ENCODE measurements at regions not wholly inside any gene's neighbourhood (a gene's known extent, or its start where the extent isn't known, plus 50 kb on each side); places are given as distances from the start of the nearest gene placed in this dataset.

DNA sequence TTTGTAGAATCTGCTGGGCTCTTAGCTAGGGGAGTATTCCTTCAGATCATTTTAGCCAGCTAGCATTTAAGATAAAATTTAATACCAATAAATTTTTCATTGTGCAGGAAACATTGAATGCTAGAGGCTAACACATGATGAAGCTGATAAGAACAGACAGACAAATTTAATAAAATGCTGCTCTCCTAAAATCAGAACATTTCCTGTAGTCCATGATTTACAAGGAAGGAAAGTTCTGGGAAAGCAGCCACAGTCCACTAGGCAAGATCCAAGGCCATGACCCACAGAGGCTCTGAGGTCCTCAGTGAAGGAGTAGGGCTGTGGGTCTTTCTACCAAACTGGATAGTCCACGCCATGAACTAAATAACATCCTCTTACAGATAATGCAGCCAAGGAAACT lies 253.0 kb downstream of the ICE1 start:
- TF ChIP-seq CREB1 (IDR thresholded peaks at IDR 0.05; ENCODE audit: low read depth) (no peak), TAF1 (IDR thresholded peaks at IDR 0.05; ENCODE audit: low read depth) (no peak), CEBPB (IDR thresholded peaks at IDR 0.05) (no peak), TEAD4 (IDR thresholded peaks at IDR 0.05) (no peak), RAD21 (IDR thresholded peaks at IDR 0.05; ENCODE audit: low read depth) (no peak), EP300 (IDR thresholded peaks at IDR 0.05; ENCODE audit: borderline replicate concordance) (no peak), ZBTB7A (IDR thresholded peaks at IDR 0.05; ENCODE audit: low read depth) (no peak), EGR1 (IDR thresholded peaks at IDR 0.05) (no peak), TCF12 (IDR thresholded peaks at IDR 0.05; ENCODE audit: low read depth) (no peak), NFIC (IDR thresholded peaks at IDR 0.05) (no peak), FOXM1 (IDR thresholded peaks at IDR 0.05; ENCODE audit: borderline replicate concordance, low read depth) (no peak)
- TF ChIP-seq, protein P1, sequence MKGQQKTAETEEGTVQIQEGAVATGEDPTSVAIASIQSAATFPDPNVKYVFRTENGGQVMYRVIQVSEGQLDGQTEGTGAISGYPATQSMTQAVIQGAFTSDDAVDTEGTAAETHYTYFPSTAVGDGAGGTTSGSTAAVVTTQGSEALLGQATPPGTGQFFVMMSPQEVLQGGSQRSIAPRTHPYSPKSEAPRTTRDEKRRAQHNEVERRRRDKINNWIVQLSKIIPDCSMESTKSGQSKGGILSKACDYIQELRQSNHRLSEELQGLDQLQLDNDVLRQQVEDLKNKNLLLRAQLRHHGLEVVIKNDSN (IDR thresholded peaks at IDR 0.05): no peak
- TF ChIP-seq, protein P2, sequence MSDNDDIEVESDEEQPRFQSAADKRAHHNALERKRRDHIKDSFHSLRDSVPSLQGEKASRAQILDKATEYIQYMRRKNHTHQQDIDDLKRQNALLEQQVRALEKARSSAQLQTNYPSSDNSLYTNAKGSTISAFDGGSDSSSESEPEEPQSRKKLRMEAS (IDR thresholded peaks at IDR 0.05): no peak
- TF ChIP-seq, protein P3, sequence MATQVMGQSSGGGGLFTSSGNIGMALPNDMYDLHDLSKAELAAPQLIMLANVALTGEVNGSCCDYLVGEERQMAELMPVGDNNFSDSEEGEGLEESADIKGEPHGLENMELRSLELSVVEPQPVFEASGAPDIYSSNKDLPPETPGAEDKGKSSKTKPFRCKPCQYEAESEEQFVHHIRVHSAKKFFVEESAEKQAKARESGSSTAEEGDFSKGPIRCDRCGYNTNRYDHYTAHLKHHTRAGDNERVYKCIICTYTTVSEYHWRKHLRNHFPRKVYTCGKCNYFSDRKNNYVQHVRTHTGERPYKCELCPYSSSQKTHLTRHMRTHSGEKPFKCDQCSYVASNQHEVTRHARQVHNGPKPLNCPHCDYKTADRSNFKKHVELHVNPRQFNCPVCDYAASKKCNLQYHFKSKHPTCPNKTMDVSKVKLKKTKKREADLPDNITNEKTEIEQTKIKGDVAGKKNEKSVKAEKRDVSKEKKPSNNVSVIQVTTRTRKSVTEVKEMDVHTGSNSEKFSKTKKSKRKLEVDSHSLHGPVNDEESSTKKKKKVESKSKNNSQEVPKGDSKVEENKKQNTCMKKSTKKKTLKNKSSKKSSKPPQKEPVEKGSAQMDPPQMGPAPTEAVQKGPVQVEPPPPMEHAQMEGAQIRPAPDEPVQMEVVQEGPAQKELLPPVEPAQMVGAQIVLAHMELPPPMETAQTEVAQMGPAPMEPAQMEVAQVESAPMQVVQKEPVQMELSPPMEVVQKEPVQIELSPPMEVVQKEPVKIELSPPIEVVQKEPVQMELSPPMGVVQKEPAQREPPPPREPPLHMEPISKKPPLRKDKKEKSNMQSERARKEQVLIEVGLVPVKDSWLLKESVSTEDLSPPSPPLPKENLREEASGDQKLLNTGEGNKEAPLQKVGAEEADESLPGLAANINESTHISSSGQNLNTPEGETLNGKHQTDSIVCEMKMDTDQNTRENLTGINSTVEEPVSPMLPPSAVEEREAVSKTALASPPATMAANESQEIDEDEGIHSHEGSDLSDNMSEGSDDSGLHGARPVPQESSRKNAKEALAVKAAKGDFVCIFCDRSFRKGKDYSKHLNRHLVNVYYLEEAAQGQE (IDR thresholded peaks at IDR 0.05; ENCODE audit: low read depth): no peak

DNA sequence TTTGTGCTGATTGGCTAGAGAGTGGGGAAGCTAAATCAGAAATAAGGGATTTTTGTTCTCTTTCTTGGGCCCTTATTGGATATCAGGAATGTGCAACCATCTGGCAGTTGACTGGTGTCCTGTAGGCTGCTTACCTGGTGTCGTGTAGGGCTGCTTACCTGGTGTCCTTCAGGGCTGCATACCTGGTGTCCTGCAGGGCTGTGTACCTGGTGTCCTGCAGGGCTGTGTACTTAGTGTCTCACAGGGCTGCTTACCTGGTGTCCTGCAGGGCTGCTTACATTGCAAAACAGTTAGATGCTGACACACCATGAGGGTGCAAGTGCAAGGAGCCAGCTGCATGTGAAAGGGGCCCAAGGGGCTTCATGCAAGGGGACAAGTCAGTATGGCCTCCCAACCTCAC lies 249.3 kb downstream of the ICE1 start:
- TF ChIP-seq CEBPB (IDR thresholded peaks at IDR 0.05): no peak
- no peak for TF ChIP-seq TEAD4 (IDR thresholded peaks at IDR 0.05)
- no peak for TF ChIP-seq RAD21 (IDR thresholded peaks at IDR 0.05; ENCODE audit: low read depth)
- no peak for TF ChIP-seq YY1 (IDR thresholded peaks at IDR 0.05; ENCODE audit: low read depth)
- no peak for TF ChIP-seq NFIC (IDR thresholded peaks at IDR 0.05)
- no peak for TF ChIP-seq EGR1 (IDR thresholded peaks at IDR 0.05)
- no peak for TF ChIP-seq TAF1 (IDR thresholded peaks at IDR 0.05; ENCODE audit: low read depth)
- no peak for TF ChIP-seq CREB1 (IDR thresholded peaks at IDR 0.05; ENCODE audit: low read depth)
- TF ChIP-seq, protein P3 (IDR thresholded peaks at IDR 0.05; ENCODE audit: low read depth): no peak

DNA sequence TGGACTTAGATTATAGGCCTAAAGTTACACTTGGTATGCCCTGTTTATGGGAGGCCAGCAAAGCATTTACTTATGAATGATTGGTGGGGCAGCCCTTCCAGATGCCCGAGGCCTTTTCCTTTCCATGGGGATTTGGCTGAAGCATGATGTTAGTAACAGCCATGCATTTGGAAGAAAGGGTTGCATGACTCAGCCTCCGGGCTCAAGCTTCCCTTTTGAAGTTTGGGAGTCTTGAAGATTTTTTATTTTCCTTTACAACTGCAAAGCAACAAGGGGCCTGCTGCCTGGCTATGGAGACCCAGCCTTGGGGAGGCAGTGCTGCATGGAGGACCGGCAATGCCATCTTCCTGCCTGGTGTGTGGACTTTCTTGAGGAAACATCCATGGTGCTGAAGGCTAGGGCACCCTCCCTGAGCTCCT lies 244.7 kb downstream of the ICE1 start:
- TF ChIP-seq, protein P2 (IDR thresholded peaks at IDR 0.05): no peak
- TF ChIP-seq, protein P3 (IDR thresholded peaks at IDR 0.05; ENCODE audit: low read depth): no peak
- TF ChIP-seq CEBPB (IDR thresholded peaks at IDR 0.05): no peak
- TF ChIP-seq, protein P1 (IDR thresholded peaks at IDR 0.05): no peak
- TF ChIP-seq FOXM1 (IDR thresholded peaks at IDR 0.05; ENCODE audit: borderline replicate concordance, low read depth): no peak
- TF ChIP-seq YY1 (IDR thresholded peaks at IDR 0.05; ENCODE audit: low read depth): no peak
- no peak for TF ChIP-seq TCF12 (IDR thresholded peaks at IDR 0.05; ENCODE audit: low read depth)
- TF ChIP-seq NFIC (IDR thresholded peaks at IDR 0.05): no peak
- no peak for TF ChIP-seq TEAD4 (IDR thresholded peaks at IDR 0.05)

DNA sequence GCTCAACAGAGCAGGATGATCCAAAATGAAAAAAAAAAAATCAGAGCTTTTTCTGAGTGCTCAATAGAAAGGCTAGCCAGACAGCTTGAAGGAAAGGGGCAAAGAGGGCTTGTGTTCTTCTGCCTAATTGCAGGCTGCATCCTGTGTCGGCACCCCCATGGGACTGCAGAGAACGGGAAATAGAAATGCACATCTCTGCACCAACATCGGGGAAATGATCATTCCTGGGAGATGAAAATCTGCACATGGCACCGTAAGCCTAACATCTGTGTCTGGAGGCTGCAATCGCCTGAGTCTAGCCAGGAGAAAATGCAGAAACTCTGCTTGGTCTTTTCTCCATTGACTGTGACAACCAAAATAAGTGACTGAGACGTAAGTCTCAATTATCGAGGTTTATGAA lies 243.9 kb downstream of the ICE1 start:
- no peak for TF ChIP-seq RAD21 (IDR thresholded peaks at IDR 0.05; ENCODE audit: low read depth)
- TF ChIP-seq TCF12 (IDR thresholded peaks at IDR 0.05; ENCODE audit: low read depth): no peak
- TF ChIP-seq CEBPB (IDR thresholded peaks at IDR 0.05): no peak
- TF ChIP-seq EP300 (IDR thresholded peaks at IDR 0.05; ENCODE audit: borderline replicate concordance): no peak
- TF ChIP-seq FOXM1 (IDR thresholded peaks at IDR 0.05; ENCODE audit: borderline replicate concordance, low read depth): no peak
- TF ChIP-seq, protein P1 (IDR thresholded peaks at IDR 0.05): no peak

DNA sequence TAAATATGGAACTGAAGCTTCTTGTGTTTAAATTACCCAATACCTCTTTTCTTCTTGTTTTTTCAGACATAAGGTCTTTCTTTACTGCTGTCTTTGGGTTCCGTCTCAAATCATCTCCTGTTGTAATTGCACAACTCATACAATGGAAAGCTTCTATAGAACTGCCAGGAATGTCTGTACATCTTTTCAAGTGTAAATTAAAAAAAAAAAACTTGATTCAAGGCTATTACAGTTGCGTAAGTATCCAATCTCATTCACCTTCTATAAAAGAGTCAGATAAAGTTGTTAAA lies 243.5 kb downstream of the ICE1 start:
- TF ChIP-seq, protein P3 (IDR thresholded peaks at IDR 0.05; ENCODE audit: low read depth): no peak
- no peak for TF ChIP-seq NFIC (IDR thresholded peaks at IDR 0.05)
- TF ChIP-seq CEBPB (IDR thresholded peaks at IDR 0.05): no peak
- TF ChIP-seq YY1 (IDR thresholded peaks at IDR 0.05; ENCODE audit: low read depth): no peak
- no peak for TF ChIP-seq EP300 (IDR thresholded peaks at IDR 0.05; ENCODE audit: borderline replicate concordance)
- TF ChIP-seq FOXM1 (IDR thresholded peaks at IDR 0.05; ENCODE audit: borderline replicate concordance, low read depth): no peak
- TF ChIP-seq TEAD4 (IDR thresholded peaks at IDR 0.05): no peak
- TF ChIP-seq, protein P2 (IDR thresholded peaks at IDR 0.05): no peak
- no peak for TF ChIP-seq TAF1 (IDR thresholded peaks at IDR 0.05; ENCODE audit: low read depth)
- TF ChIP-seq, protein P1 (IDR thresholded peaks at IDR 0.05): no peak
- TF ChIP-seq EGR1 (IDR thresholded peaks at IDR 0.05): no peak
- TF ChIP-seq ZBTB7A (IDR thresholded peaks at IDR 0.05; ENCODE audit: low read depth): no peak
